ENCODE measurements at regions not wholly inside any gene's neighbourhood (a gene's known extent, or its start where the extent isn't known, plus 50 kb on each side); places are given as distances from the start of the nearest gene placed in this dataset.

DNA sequence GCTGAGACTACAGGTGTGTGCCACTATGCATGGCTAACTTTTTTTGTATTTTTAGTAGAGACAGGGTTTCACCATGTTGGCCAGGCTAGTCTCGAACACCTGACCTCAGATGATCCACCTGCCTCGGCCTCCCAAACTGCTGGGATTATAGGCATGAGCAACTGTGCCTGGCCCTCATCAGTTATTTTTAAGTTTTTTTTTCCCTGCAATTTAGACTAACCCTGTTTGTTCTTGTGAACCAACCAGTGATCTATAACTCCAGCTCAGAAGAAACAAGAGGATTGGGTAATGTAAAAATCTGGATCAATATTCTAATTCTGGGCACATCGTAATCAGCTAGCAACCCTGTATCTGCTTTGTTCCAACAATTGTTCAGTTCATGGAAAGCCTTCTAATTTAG is 155.7 kb downstream of the NXNL2 start:
- TF ChIP-seq POLR2A (IDR thresholded peaks at IDR 0.05): no peak
- no peak for TF ChIP-seq CTCF (IDR thresholded peaks at IDR 0.05)
